Kidney epithelial cell (primary cell): ENCODE measurements at regions not wholly inside any gene's neighbourhood (a gene's known extent, or its start where the extent isn't known, plus 50 kb on each side); places are given as distances from the start of the nearest gene placed in this dataset.

Source experiments
- DNase-seq: peaks from one replicate; pipeline ENCODE4 v3.0.0-alpha.2; 2010; ENCODE audit warnings: low read depth
- H3K27me3 ChIP-seq: 2 replicates; pipeline ENCODE4 v1.6.0; 2011; ENCODE audit warnings: low read length; ENCODE audit not compliant: control insufficient read depth, insufficient read depth
- H3K36me3 ChIP-seq: 2 replicates; pipeline ENCODE4 v1.5.1; 2011; ENCODE audit warnings: low read length; ENCODE audit not compliant: control insufficient read depth, insufficient read depth
- H3K4me3 ChIP-seq: 2 replicates; pipeline ENCODE4 v1.5.1; 2011; ENCODE audit warnings: low read depth, mild to moderate bottlenecking, control low read depth, low read length
- TF ChIP-seq, protein P1 (sequence below): IDR thresholded peaks from 2 replicates; pipeline ENCODE4 v1.5.1; 2011; ENCODE audit warnings: mild to moderate bottlenecking, moderate library complexity, low read length, control low read depth, inconsistent platforms; ENCODE audit not compliant: insufficient read depth, poor library complexity, severe bottlenecking

DNA sequence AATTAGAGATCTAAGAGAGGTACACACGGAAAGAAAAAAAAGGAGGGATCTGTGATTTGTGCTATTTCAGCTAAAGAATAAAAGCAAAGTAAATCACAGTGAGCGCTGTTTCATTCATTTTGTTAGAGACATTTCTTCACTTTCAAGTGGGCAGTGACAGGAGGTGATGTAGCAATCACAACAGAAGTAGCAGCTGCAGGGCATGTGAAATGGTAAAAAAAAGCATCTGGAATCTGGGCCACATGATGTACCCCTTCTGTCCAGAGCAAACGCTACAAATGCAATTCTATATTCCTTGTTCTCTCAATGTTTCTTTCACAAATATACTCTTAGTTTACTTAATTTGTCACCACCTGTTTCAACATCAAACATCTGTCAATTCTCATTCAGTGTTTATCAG lies 786.5 kb downstream of the LRRIQ3 start:
- no peak for DNase-seq
- Histone ChIP-seq H3K36me3 (no peaks in the 10 kb centered on the region), H3K4me3 (no peak overlapping the region), H3K27me3 (no peaks in the 10 kb centered on the region)
- TF ChIP-seq, protein P1, sequence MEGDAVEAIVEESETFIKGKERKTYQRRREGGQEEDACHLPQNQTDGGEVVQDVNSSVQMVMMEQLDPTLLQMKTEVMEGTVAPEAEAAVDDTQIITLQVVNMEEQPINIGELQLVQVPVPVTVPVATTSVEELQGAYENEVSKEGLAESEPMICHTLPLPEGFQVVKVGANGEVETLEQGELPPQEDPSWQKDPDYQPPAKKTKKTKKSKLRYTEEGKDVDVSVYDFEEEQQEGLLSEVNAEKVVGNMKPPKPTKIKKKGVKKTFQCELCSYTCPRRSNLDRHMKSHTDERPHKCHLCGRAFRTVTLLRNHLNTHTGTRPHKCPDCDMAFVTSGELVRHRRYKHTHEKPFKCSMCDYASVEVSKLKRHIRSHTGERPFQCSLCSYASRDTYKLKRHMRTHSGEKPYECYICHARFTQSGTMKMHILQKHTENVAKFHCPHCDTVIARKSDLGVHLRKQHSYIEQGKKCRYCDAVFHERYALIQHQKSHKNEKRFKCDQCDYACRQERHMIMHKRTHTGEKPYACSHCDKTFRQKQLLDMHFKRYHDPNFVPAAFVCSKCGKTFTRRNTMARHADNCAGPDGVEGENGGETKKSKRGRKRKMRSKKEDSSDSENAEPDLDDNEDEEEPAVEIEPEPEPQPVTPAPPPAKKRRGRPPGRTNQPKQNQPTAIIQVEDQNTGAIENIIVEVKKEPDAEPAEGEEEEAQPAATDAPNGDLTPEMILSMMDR: no peak

DNA sequence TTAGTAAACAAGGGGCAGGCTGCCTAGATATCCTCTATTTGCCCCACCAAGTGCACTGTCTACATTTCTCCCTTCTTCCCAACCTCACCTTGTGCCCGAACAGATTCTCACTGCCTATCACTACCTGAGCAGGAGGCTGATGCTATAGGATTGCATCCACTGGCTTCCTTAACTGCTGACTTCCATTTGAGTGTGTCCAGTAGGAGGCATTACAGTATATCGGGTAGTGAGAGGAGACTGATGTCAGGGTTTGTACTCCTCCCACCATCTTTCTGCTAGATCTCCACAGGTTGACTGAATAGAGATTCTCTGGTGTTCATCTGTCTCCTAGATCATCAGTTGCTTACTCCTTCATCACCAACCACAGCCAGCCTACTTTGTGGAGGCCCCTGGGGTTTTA lies 796.3 kb downstream of the LRRIQ3 start:
- no peak for DNase-seq
- Histone ChIP-seq H3K27me3 (no peaks in the 10 kb centered on the region), H3K4me3 (no peak overlapping the region), H3K36me3 (no peaks in the 10 kb centered on the region)
- TF ChIP-seq, protein P1: no peak

DNA sequence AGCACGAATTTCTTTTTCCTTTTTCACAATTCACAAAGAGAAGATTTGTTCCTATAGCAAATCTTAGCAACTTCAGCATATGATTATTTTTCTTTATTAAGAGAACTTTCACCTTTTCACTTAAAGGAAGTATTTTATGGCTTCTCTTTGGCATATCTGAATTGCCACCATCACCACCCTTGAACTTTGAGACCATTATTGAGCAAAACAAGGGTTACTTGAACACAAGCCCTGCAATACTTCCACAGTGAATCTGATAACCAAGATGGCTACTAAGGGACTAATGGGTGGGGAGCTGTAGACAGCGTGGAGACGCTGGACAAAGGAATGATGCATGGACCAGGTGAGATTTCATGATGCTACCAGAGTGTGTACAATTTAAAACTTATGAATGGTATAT lies 815.0 kb downstream of the LRRIQ3 start:
- Histone ChIP-seq H3K36me3 (no peaks in the 10 kb centered on the region), H3K27me3 (no peaks in the 10 kb centered on the region), H3K4me3 (no peak overlapping the region)
- TF ChIP-seq, protein P1: no peak
- DNase-seq: no peak

DNA sequence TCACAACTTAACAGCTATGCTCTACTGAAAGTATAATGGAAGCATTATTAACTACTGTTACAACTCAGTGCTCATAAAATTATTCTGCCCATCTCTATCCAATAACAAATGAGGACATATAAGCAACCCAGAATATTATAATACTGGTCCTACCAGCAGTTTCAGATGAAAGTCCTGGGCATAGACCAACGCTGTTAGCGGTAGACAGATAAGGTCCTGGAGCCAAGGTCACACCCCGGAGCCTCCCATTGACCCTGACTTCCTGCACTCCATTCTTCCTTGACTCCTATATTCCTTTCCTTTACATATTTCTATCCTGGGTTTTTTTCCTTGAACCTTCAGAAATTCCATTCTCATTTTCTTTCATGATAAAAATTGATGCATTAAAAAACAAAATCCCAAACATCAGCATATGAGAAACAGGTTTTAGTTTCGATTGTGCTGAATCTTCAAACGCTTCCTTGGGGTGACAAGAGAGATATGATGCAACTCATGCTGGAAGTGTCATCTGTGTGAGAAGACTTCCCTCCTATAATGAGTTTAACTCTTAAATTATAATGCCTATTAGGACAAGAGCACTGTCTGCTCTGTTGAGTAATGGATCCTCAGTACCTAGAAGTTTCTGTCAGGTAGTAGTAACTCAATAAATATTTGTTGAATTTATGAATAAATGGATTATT lies 831.1 kb downstream of the LRRIQ3 start:
- no peak for DNase-seq
- H3K4me3 ChIP-seq: no peak overlapping the region
- no peaks in the 10 kb centered on the region for H3K27me3 ChIP-seq
- no peaks in the 10 kb centered on the region for H3K36me3 ChIP-seq
- TF ChIP-seq, protein P1: no peak

DNA sequence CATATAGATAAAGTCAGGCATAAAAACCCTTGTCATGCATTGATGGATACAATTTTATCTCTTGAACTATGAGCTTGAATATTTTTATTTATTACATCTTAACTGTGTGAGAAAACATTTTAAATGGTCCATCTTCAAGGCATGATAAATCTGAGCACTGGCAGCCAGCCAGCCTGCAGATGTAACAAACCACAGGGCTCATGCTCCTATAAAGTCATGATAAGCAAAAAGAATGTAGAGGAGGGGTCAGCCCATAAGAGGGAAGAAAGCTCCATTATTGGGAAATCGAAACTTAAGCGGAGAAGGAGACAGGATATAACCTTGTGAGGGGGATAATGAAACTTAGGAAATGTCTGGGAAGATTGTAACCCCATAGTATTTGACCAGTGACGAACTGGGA lies 839.0 kb downstream of the LRRIQ3 start:
- no peaks in the 10 kb centered on the region for H3K36me3 ChIP-seq
- no peak overlapping the region for H3K4me3 ChIP-seq
- H3K27me3 ChIP-seq: no peaks in the 10 kb centered on the region
- TF ChIP-seq, protein P1: no peak
- DNase-seq: no peak

DNA sequence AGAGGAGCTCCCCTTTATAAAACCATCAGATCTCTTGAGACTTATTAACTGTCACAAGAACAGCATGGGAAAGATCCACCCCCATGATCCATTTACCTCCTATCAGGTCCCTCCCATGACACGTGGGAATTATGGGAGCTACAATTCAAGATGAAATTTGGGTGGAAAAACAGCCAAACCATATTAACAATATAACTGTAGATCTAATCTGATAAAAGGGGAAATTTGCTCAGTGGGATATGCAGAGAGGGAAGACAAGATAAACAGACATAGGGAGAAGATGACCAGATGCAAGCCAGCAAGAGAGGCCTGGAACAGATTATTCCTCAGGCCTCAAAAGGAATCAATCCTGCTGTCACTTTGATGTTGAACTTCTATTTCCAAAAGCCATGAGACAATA lies 841.5 kb downstream of the LRRIQ3 start:
- no peaks in the 10 kb centered on the region for H3K36me3 ChIP-seq
- DNase-seq: no peak
- TF ChIP-seq, protein P1: no peak
- H3K27me3 ChIP-seq: no peaks in the 10 kb centered on the region
- H3K4me3 ChIP-seq: no peak overlapping the region
